K562 (cell line): ENCODE measurements at regions not wholly inside any gene's neighbourhood (a gene's known extent, or its start where the extent isn't known, plus 50 kb on each side); places are given as distances from the start of the nearest gene placed in this dataset.

ENCODE experiments used
- ATAC-seq: fragments of 200-7000 bp; cut with Tn5 transposase; 3 replicates; pipeline ENCODE4 v1.9.1; 2020; ENCODE audit warnings: moderate library complexity
- BruUV-seq: library from RNA; stranded (reverse); fragments of 400-500 nt; replicated peaks from 2 replicates; lab custom pipeline; 2021; lab: Mats Ljungman, UMichigan
- CTCF ChIA-PET: fragments of 300-600 bp; formaldehyde crosslinking; extraction: SDS; loops from one replicate; lab custom pipeline; 2021; ENCODE audit warnings: low intra/inter-chr PET ratio; lab: Yijun Ruan, JAX
- POLR2A ChIA-PET: fragments of 300-600, 350-650 bp; sonication (Branson Sonifier 250); formaldehyde crosslinking; extraction: SDS; loops from one replicate; lab custom pipeline; 2021; ENCODE audit warnings: antibody characterized with exemption, inconsistent platforms; lab: Yijun Ruan, JAX
- DNase-seq, 4 experiments: peaks; one replicate each; pipeline versions ENCODE4 v3.0.0 to v3.0.0-alpha.2; 2011 to 2018; ENCODE audit warnings: low spot score in 3 of 4, mixed read lengths in 3 of 4; ENCODE audit errors: extremely low read depth in 1 of 4
- FAIRE-seq: peaks from 2 replicates; lab custom pipeline; 2011; peaks lifted over from hg19 to GRCh38; lab: Jason Lieb, UNC
- H2AFZ ChIP-seq: 2 replicates; pipeline ENCODE4 v1.6.0; 2011; ENCODE audit warnings: low read depth, low read length, control low read depth, inconsistent platforms
- H3K27ac ChIP-seq: fragments of 200-600 bp; 3 replicates; pipeline ENCODE4 v1.8.0; 2011; ENCODE audit warnings: low read depth, mild to moderate bottlenecking, control low read depth, inconsistent platforms, low read length, moderate library complexity, mixed read lengths; ENCODE audit errors: extremely low read depth
- H3K27me3 ChIP-seq, 2 experiments: fragments of 300-600 bp in 1 of 2; 2 replicates in 1 of 2; 3 replicates in 1 of 2; pipeline versions ENCODE4 v1.6.0 to v1.8.0; 2011; ENCODE audit warnings: inconsistent platforms in 2 of 2, low read length in 2 of 2, mild to moderate bottlenecking in 1 of 2, mixed read lengths in 1 of 2, moderate library complexity in 1 of 2; ENCODE audit not compliant: control insufficient read depth in 2 of 2, insufficient read depth in 2 of 2
- H3K36me3 ChIP-seq: fragments of 300-600 bp; 3 replicates; pipeline ENCODE4 v1.8.0; 2011; ENCODE audit warnings: mild to moderate bottlenecking, low read length, inconsistent platforms; ENCODE audit not compliant: control insufficient read depth, insufficient read depth
- H3K4me1 ChIP-seq, 2 experiments: fragments of 200-600 bp in 1 of 2; replicated peaks in 1 of 2; 2 replicates in 1 of 2; 3 replicates in 1 of 2; pipeline versions ENCODE4 v1.5.1 to v1.8.0; 2011; ENCODE audit warnings: inconsistent platforms in 2 of 2, low read length in 2 of 2, mild to moderate bottlenecking in 1 of 2, mixed read lengths in 1 of 2, moderate library complexity in 1 of 2; ENCODE audit not compliant: control insufficient read depth in 2 of 2, insufficient read depth in 2 of 2
- H3K4me2 ChIP-seq: 2 replicates; pipeline ENCODE4 v1.6.1; 2011; ENCODE audit warnings: low read length, control low read depth, inconsistent platforms, mixed read lengths; ENCODE audit not compliant: insufficient read depth
- H3K4me3 ChIP-seq: fragments of 200-600 bp; sonication (generic), shearing (Covaris generic); 2 replicates; pipeline ENCODE4 v1.5.1; 2016; ENCODE audit warnings: control low read depth, inconsistent platforms
- H3K79me2 ChIP-seq: fragments of 200-600 bp; 3 replicates; pipeline ENCODE4 v1.8.0; 2011; ENCODE audit warnings: low read length, inconsistent platforms; ENCODE audit not compliant: control insufficient read depth, insufficient read depth
- H3K9ac ChIP-seq, 2 experiments: 2 replicates each; pipeline versions ENCODE4 v1.6.0 to v1.6.1; 2011; ENCODE audit warnings: low read depth in 2 of 2, low read length in 2 of 2, control low read depth in 1 of 2, inconsistent platforms in 1 of 2, mild to moderate bottlenecking in 1 of 2, mixed read lengths in 1 of 2; ENCODE audit not compliant: insufficient read depth in 1 of 2
- H3K9me1 ChIP-seq: one replicate; pipeline ENCODE4 v1.6.0; 2011; ENCODE audit warnings: inconsistent platforms, mild to moderate bottlenecking, low read length, moderate library complexity; ENCODE audit not compliant: control insufficient read depth, insufficient read depth
- H3K9me3 ChIP-seq: replicated peaks from 2 replicates; pipeline ENCODE4 v1.5.1; 2011; ENCODE audit warnings: low read depth, low read length, inconsistent platforms; ENCODE audit not compliant: control insufficient read depth, insufficient read depth
- H4K20me1 ChIP-seq: replicated peaks from 2 replicates; pipeline ENCODE4 v1.6.1; 2011; ENCODE audit warnings: low read length, inconsistent platforms, mixed read lengths; ENCODE audit not compliant: control insufficient read depth, insufficient read depth
- CAMTA2 ChIP-seq: fragments of 250-450 bp; sonication (Bioruptor Pico); conservative IDR thresholded peaks from 2 replicates; pipeline ENCODE4 v1.5.1; 2022
- FOSL1 ChIP-seq: fragments of 200-800 bp; sonication (Bioruptor generic); conservative IDR thresholded peaks from 2 replicates; pipeline ENCODE4 v1.6.1; 2016; ENCODE audit warnings: missing genetic modification characterization, missing compliant biosample characterization
- FOXP4 ChIP-seq: sonication (generic); formaldehyde crosslinking; IDR thresholded peaks from 2 replicates; pipeline ENCODE4 v1.8.0; 2022; ENCODE audit warnings: mild to moderate bottlenecking, missing genetic modification reagents, borderline replicate concordance
- GABPA ChIP-seq: fragments of 200-800 bp; sonication (Bioruptor generic); conservative IDR thresholded peaks from 2 replicates; pipeline ENCODE4 v1.6.1; 2016; ENCODE audit warnings: low read depth, missing genetic modification characterization, missing compliant biosample characterization
- RAD21 ChIP-seq, 2 experiments: fragments of 250-450 bp in 1 of 2; fragments of 450-650 bp in 1 of 2; sonication (Bioruptor Pico) in 1 of 2; formaldehyde crosslinking in 1 of 2; IDR thresholded peaks in 1 of 2; conservative IDR thresholded peaks in 1 of 2; 2 replicates each; pipeline versions ENCODE4 v1.4.0 to v1.8.0; 2020 to 2022; ENCODE audit warnings: mild to moderate bottlenecking in 2 of 2, moderate library complexity in 1 of 2
- RAD51 ChIP-seq: fragments of 450-650 bp; IDR thresholded peaks from 2 replicates; pipeline ENCODE4 v1.7.1; 2016; ENCODE audit warnings: low read depth, mild to moderate bottlenecking, borderline replicate concordance
- SMAD4 ChIP-seq: fragments of 250-450 bp; sonication (Bioruptor Pico); conservative IDR thresholded peaks from 2 replicates; pipeline ENCODE4 v1.8.0; 2021; ENCODE audit warnings: inconsistent platforms, mild to moderate bottlenecking, moderate library complexity
- TEAD1 ChIP-seq, 2 experiments: fragments of 450-650 bp in 1 of 2; sonication (generic) in 1 of 2; formaldehyde crosslinking; IDR thresholded peaks; 2 replicates each; pipeline versions ENCODE4 v1.4.0 to v1.8.0; 2020 to 2022; ENCODE audit warnings: mild to moderate bottlenecking in 2 of 2, missing genetic modification reagents in 1 of 2
- USF2 ChIP-seq: sonication (generic); formaldehyde crosslinking; IDR thresholded peaks from 2 replicates; pipeline ENCODE4 v1.5.0; 2020; ENCODE audit warnings: missing genetic modification reagents
- ZNF518B ChIP-seq: fragments of 250-450 bp; sonication (Bioruptor Pico); IDR thresholded peaks from 2 replicates; pipeline ENCODE4 v1.5.0; 2021; ENCODE audit warnings: mild to moderate bottlenecking, moderate library complexity
- WGBS: fragments of 100-300 bp; shearing (Covaris generic); methylation state at CpG from one replicate; pipeline ENCODE4 v1.1.6; 2016; ENCODE audit warnings: low coverage, mixed read lengths; ENCODE audit not compliant: insufficient coverage; ENCODE audit errors: missing lambda C conversion rate; 5-methylcytosine and 5-hydroxymethylcytosine counted together
- in situ Hi-C: fragments of 300-500 bp; cut with MboI; formaldehyde crosslinking; loops from 4 replicates; pipeline ENCODE4 v1.15.0; 2018; ENCODE audit warnings: inconsistent platforms, mixed read lengths
- intact Hi-C: fragments of 100-400 bp; cut with micrococcal nuclease; formaldehyde crosslinking; loops from 2 replicates; pipeline ENCODE4 v1.14.2; 2022
- TF ChIP-seq, protein P1 (sequence below): sonication (generic); formaldehyde crosslinking; IDR thresholded peaks from 2 replicates; pipeline ENCODE4 v1.9.0; 2022; ENCODE audit warnings: mild to moderate bottlenecking, missing genetic modification reagents
- TF ChIP-seq, protein P2 (sequence below): fragments of 450-650 bp; formaldehyde crosslinking; IDR thresholded peaks from 2 replicates; pipeline ENCODE4 v1.4.0; 2020; ENCODE audit warnings: mild to moderate bottlenecking, mixed read lengths

DNA sequence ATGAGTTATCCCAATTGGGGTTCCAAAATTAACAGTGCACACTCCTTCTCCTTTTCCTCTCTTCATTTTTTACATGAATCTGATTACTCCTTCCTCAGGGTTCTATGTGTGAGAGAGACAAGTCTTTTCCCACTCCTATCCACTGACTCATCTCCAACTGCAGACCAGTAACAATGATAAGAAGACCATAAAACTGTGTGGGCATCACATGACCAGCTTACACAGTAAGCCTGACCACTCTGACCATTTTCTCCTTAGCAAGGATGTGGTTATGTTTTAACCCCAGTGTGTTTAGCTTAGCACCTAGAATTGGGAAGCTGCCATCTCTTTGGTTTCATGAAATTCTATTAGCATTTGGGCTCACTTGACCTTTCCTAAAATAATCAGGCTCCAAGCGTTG, 145.0 kb upstream of the CALCR start:
- Histone ChIP-seq H3K27me3 (no peaks in the 10 kb centered on the region), H3K9ac (no peak overlapping the region), H3K9me3 (no peaks in the 10 kb centered on the region), H3K36me3 (no peaks in the 10 kb centered on the region), H2AFZ (no peak overlapping the region), H3K4me2 (no peak overlapping the region), H3K27ac (no peak overlapping the region), H3K4me3 (no peak overlapping the region), H3K4me1 (peaks cover 0 to 6% of the 10 kb centered on the region in 2 experiments; a peak in 2 of 5 replicates), H3K9me1 (no peaks in the 10 kb centered on the region), H4K20me1 (no peaks in the 10 kb centered on the region), H3K79me2 (no peaks in the 10 kb centered on the region)
- POLR2A ChIA-PET, result no interaction called here
- no TSS peak for BruUV-seq
- in situ Hi-C loops, result no loop called here
- no peak for FAIRE-seq
- CTCF ChIA-PET, result no interaction called here
- peak in 2 of 4 experiments; percentile 8 to 24 for DNase-seq
- intact Hi-C loops, result no loop called here
- WGBS, result 0% methylated on average over 1 of the region's 1 CpG
- no peak for ATAC-seq
- TF ChIP-seq GABPA (0 out of 2 replicates have a peak, but pooled peaks have one; percentile 13), RAD51 (peak; percentile 54), TEAD1 (CRISPR knock-in tag; IDR thresholded peaks at IDR 0.05) (0 out of 4 replicates have a peak, but pooled peaks of 1 of the 2 experiments have one; percentile 20), ZNF518B (CRISPR knock-in tag) (no peak), SMAD4 (CRISPR knock-in tag) (0 out of 2 replicates have a peak, but pooled peaks have one; percentile 10), FOXP4 (CRISPR knock-in tag) (no peak), FOSL1 (tag) (peak; percentile 90), RAD21 (CRISPR knock-in tag; conservative IDR thresholded peaks at IDR 0.05 in 1 of 2, IDR thresholded peaks at IDR 0.05 in 1 of 2) (0 out of 4 replicates have a peak, but pooled peaks of 1 of the 2 experiments have one; percentile 11), USF2 (CRISPR knock-in tag) (peak; percentile 74), CAMTA2 (CRISPR knock-in tag) (no peak)
- TF ChIP-seq, protein P1, sequence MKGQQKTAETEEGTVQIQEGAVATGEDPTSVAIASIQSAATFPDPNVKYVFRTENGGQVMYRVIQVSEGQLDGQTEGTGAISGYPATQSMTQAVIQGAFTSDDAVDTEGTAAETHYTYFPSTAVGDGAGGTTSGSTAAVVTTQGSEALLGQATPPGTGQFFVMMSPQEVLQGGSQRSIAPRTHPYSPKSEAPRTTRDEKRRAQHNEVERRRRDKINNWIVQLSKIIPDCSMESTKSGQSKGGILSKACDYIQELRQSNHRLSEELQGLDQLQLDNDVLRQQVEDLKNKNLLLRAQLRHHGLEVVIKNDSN (CRISPR knock-in tag), result 0 out of 2 replicates have a peak, but pooled peaks have one; percentile 6
- TF ChIP-seq, protein P2, sequence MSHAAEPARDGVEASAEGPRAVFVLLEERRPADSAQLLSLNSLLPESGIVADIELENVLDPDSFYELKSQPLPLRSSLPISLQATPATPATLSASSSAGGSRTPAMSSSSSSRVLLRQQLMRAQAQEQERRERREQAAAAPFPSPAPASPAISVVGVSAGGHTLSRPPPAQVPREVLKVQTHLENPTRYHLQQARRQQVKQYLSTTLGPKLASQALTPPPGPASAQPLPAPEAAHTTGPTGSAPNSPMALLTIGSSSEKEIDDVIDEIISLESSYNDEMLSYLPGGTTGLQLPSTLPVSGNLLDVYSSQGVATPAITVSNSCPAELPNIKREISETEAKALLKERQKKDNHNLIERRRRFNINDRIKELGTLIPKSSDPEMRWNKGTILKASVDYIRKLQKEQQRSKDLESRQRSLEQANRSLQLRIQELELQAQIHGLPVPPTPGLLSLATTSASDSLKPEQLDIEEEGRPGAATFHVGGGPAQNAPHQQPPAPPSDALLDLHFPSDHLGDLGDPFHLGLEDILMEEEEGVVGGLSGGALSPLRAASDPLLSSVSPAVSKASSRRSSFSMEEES (CRISPR knock-in tag), result peak; percentile 96
